Gastroesophageal sphincter (tissue), 4 donors: ENCODE measurements at regions not wholly inside any gene's neighbourhood (a gene's known extent, or its start where the extent isn't known, plus 50 kb on each side); places are given as distances from the start of the nearest gene placed in this dataset.

Source experiments
- ATAC-seq: fragments of 150-250 bp; one replicate; pipeline ENCODE4 v1.9.1; 2016; ENCODE audit warnings: mild to moderate bottlenecking, moderate library complexity
- H3K27ac ChIP-seq, 4 donors: fragments of 200-600 bp; sonication (generic) in 3 of 4; 1 replicate in 3 of 4; 2 replicates in 1 of 4; pipeline ENCODE4 v1.5.1; 2016 to 2019
- H3K27me3 ChIP-seq: fragments of 200-600 bp; sonication (generic); one replicate; pipeline ENCODE4 v1.5.1; 2019
- H3K36me3 ChIP-seq, 2 donors: fragments of 200-600 bp; sonication (generic); one replicate each; pipeline ENCODE4 v1.5.1; 2019; ENCODE audit warnings: control low read depth in 1 of 2
- H3K4me1 ChIP-seq, 3 donors: fragments of 200-600 bp; sonication (generic); 1 replicate in 2 of 3; 2 replicates in 1 of 3; pipeline ENCODE4 v1.5.1; 2016 to 2019; ENCODE audit warnings: control low read depth in 2 of 3
- H3K4me3 ChIP-seq, 2 donors: fragments of 200-600 bp; sonication (generic); one replicate each; pipeline ENCODE4 v1.5.1; 2019; ENCODE audit warnings: mild to moderate bottlenecking in 1 of 2, moderate library complexity in 1 of 2
- H3K9me3 ChIP-seq, 3 donors: fragments of 200-600 bp; sonication (generic); one replicate each; pipeline ENCODE4 v1.5.1; 2017 to 2019; ENCODE audit warnings: control low read depth in 2 of 3
- EP300 ChIP-seq: sonication (generic); formaldehyde crosslinking; IDR thresholded peaks from one replicate; pipeline ENCODE4 v1.6.1; 2017; ENCODE audit warnings: antibody characterized with exemption, mild to moderate bottlenecking
- POLR2A ChIP-seq, 2 donors: fragments of 450-650 bp; IDR thresholded peaks; one replicate each; pipeline ENCODE4 v1.6.1; 2017; ENCODE audit warnings: antibody characterized with exemption in 2 of 2, mild to moderate bottlenecking in 2 of 2, moderate library complexity in 1 of 2
- POLR2AphosphoS5 ChIP-seq: sonication (generic); formaldehyde crosslinking; IDR thresholded peaks from one replicate; pipeline ENCODE4 v1.6.1; 2017; ENCODE audit warnings: antibody characterized with exemption
- WGBS, 2 donors: methylation state at CpG; one replicate each; pipeline ENCODE4 v1.1.5; 2018; ENCODE audit warnings: low coverage in 1 of 2; 5-methylcytosine and 5-hydroxymethylcytosine counted together
- TF ChIP-seq, protein P1 (sequence below), 4 experiments: fragments of 200-600 bp in 2 of 4; fragments of 450-650 bp in 2 of 4; sonication (generic) in 1 of 4; IDR thresholded peaks; one replicate each; pipeline ENCODE4 v1.5.1; 2017 to 2019; ENCODE audit warnings: antibody characterized with exemption in 4 of 4, mild to moderate bottlenecking in 2 of 4, moderate library complexity in 2 of 4

DNA sequence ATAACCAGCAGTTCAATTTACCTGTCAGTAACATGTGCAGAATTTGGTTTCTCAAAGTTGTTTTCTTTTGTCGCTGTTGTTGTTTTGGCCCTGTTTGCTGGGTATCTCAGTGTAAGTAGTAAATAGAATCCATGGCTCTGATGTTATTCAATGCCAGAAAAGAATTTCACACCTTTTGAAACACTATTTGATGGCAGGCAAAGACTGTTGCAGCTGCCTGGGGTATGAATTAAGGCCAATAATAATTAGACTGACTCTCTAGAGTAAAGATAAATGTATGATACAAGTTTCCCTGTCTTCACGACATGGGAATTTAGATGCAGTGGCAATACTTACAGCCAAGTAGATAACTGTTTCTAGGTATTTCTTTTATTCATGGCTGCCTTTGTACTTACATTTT, 281.4 kb downstream of the CD83 start:
- TF ChIP-seq EP300 (no peak), POLR2AphosphoS5 (no peak), POLR2A (IDR thresholded peaks at IDR 0.05) (no peak)
- TF ChIP-seq, protein P1, sequence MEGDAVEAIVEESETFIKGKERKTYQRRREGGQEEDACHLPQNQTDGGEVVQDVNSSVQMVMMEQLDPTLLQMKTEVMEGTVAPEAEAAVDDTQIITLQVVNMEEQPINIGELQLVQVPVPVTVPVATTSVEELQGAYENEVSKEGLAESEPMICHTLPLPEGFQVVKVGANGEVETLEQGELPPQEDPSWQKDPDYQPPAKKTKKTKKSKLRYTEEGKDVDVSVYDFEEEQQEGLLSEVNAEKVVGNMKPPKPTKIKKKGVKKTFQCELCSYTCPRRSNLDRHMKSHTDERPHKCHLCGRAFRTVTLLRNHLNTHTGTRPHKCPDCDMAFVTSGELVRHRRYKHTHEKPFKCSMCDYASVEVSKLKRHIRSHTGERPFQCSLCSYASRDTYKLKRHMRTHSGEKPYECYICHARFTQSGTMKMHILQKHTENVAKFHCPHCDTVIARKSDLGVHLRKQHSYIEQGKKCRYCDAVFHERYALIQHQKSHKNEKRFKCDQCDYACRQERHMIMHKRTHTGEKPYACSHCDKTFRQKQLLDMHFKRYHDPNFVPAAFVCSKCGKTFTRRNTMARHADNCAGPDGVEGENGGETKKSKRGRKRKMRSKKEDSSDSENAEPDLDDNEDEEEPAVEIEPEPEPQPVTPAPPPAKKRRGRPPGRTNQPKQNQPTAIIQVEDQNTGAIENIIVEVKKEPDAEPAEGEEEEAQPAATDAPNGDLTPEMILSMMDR (IDR thresholded peaks at IDR 0.05) = no peak
- Histone ChIP-seq H3K36me3 (no peaks in the 10 kb centered on the region), H3K4me3 (no peak overlapping the region), H3K4me1 (no peaks in the 10 kb centered on the region), H3K9me3 (no peaks in the 10 kb centered on the region), H3K27ac (no peak overlapping the region), H3K27me3 (peaks cover 4% of the 10 kb centered on the region)
- no peak for ATAC-seq
- 81 to 94% methylated on average over 2 of the region's 2 CpGs for WGBS, 2 donors

DNA sequence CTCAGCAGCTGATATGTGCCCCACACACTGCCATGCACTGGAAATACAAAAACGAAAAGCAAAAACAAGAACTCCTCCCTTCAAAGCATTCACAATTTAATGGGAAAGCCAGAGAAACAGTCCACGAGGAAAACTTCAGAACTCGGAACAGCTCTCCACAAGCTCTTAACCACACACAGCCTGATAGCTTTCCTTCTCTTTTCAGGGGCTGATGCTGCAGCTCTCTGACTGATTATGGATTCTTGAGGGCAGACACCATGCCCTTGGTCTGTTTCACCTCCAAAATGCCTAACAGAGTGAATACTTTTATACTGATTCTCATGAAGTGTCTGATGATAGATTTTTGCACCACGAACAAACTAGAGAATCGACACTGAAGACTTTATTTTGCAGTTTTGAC, 282.1 kb downstream of the CD83 start:
- TF ChIP-seq, protein P1 (IDR thresholded peaks at IDR 0.05) = no peak
- TF ChIP-seq EP300 (no peak), POLR2A (IDR thresholded peaks at IDR 0.05) (no peak), POLR2AphosphoS5 (no peak)
- Histone ChIP-seq H3K36me3 (no peaks in the 10 kb centered on the region), H3K27ac (no peak overlapping the region), H3K27me3 (peaks cover 4% of the 10 kb centered on the region), H3K4me1 (no peaks in the 10 kb centered on the region), H3K9me3 (no peaks in the 10 kb centered on the region), H3K4me3 (no peak overlapping the region)
- whole genome bisulfite sequencing, 2 donors = 72 to 79% methylated on average over 3 to 5 of the region's 5 CpGs
- no peak for ATAC-seq

DNA sequence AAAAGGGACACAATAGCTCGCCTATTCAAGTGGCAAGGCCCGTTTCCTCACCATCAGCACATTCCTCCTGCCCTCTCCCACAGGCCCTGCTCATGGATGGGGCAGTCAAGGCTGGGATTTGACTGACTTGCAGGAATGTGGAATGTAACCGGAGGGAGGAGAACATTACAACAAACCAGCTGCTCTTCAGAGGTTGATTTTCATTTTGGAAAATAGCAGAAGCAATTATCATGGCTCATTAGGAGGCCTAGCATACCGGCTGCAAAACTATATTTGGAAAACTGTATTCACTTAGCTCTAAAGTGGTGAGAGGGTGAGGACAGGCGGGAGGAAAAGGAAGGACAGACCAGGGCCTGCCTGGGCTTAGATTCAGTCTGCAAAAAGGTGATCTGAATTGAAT, 283.7 kb downstream of the CD83 start:
- 72 to 78% methylated on average over 3 to 5 of the region's 5 CpGs for WGBS, 2 donors
- Histone ChIP-seq H3K36me3 (no peaks in the 10 kb centered on the region), H3K27me3 (peaks cover 4% of the 10 kb centered on the region), H3K9me3 (no peaks in the 10 kb centered on the region), H3K4me1 (no peaks in the 10 kb centered on the region), H3K27ac (no peak overlapping the region), H3K4me3 (no peak overlapping the region)
- no peak for ATAC-seq
- TF ChIP-seq, protein P1 (IDR thresholded peaks at IDR 0.05) = no peak
- no peak for TF ChIP-seq POLR2AphosphoS5
- TF ChIP-seq EP300 = no peak
- TF ChIP-seq POLR2A (IDR thresholded peaks at IDR 0.05) = no peak

DNA sequence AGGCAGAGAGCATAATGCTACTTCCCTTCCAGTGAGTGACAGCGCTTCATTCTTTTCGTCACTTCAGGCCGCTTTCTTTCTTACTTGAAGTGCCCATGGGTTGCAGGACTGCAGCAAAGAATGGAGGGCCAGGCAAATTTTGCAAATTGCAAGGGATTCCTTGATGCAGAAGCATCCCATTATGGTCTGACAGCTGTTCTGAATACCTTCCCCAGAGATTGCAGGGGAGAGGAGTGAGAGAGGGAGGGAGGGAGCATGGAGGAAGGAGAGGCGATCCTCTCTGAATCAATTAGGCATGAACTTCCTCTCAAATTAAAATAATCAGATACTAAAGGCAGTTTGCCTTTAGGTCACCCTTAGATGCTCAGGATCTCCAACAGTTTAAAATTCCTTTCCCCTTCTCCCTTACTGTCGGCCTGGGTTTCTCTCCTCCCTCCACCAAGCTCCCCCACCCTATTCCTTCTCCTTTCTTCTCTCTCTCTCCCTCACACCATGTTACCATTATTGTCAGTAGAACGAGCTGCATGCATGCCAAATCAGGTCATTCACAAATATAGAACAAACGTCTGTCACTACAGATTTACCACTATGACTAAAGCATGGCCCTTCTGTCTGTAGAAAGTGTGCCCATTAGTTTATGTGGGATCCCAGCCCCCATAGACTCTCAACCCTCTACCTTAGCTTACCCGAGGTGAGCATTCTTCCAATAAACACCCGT, 289.2 kb downstream of the CD83 start:
- ATAC-seq = no peak
- TF ChIP-seq POLR2A (IDR thresholded peaks at IDR 0.05) = no peak
- TF ChIP-seq, protein P1 (IDR thresholded peaks at IDR 0.05) = no peak
- no peak for TF ChIP-seq EP300
- no peak for TF ChIP-seq POLR2AphosphoS5
- Histone ChIP-seq H3K27me3 (no peaks in the 10 kb centered on the region), H3K9me3 (no peaks in the 10 kb centered on the region), H3K4me1 (no peaks in the 10 kb centered on the region), H3K27ac (no peak overlapping the region), H3K4me3 (no peak overlapping the region), H3K36me3 (no peaks in the 10 kb centered on the region)
- 43 to 83% methylated on average over 4 to 9 of the region's 9 CpGs for WGBS, 2 donors

DNA sequence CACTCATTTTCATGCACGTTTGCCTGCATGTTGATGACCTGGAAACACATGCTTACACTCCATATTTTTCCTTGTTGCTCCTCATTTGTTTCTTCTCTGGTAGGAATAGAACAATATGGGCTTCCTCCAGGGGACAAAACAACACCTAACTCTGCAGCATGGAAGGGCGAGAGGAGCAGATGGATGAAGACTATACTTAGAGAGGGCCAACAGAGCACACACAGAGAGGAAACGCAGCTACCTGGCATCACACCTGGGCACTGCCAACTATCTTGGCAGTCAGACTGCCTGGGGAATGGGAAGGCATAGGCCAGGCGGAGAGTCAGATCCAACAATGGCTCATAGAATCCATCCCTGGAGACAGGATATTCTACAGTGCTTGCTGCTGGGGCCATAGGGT, 290.9 kb downstream of the CD83 start:
- Histone ChIP-seq H3K4me1 (no peaks in the 10 kb centered on the region), H3K27ac (no peak overlapping the region), H3K36me3 (no peaks in the 10 kb centered on the region), H3K9me3 (no peaks in the 10 kb centered on the region), H3K4me3 (no peak overlapping the region), H3K27me3 (no peaks in the 10 kb centered on the region)
- ATAC-seq = no peak
- TF ChIP-seq, protein P1 (IDR thresholded peaks at IDR 0.05) = no peak
- TF ChIP-seq POLR2AphosphoS5 = no peak
- TF ChIP-seq EP300 = no peak
- no peak for TF ChIP-seq POLR2A (IDR thresholded peaks at IDR 0.05)
- WGBS, 2 donors = 90% methylated on average over 3 to 4 of the region's 4 CpGs
